ENCODE measurements at regions not wholly inside any gene's neighbourhood (a gene's known extent, or its start where the extent isn't known, plus 50 kb on each side); places are given as distances from the start of the nearest gene placed in this dataset.

GRCh38 chr4:91909963-91910362 is 393.8 kb upstream of the GRID2 start:
- no peaks in the 10 kb centered on the region for H3K36me3 ChIP-seq (ENCODE audit: control insufficient read depth in 5 of 5, insufficient read depth in 5 of 5, low read length in 5 of 5)
- H3K9ac ChIP-seq (ENCODE audit: low read length in 5 of 5): no peak overlapping the region
- H3K4me1 ChIP-seq (ENCODE audit: control insufficient read depth in 5 of 5, insufficient read depth in 5 of 5, low read length in 5 of 5): no peaks in the 10 kb centered on the region
- no peaks in the 10 kb centered on the region for H3K27me3 ChIP-seq (ENCODE audit: control insufficient read depth in 5 of 5, insufficient read depth in 4 of 5, low read length in 5 of 5)
- no peak overlapping the region for H3K27ac ChIP-seq (ENCODE audit: low read depth, low read length)
- no peak overlapping the region for H3K4me3 ChIP-seq (ENCODE audit: low read depth in 1 of 5, low read length in 5 of 5)
- peaks cover 0 to 3% (median 0%) of the 10 kb centered on the region in 5 donors for H3K9me3 ChIP-seq (ENCODE audit: control insufficient read depth in 5 of 5, low read length in 5 of 5)

GRCh38 chr4:91914176-91914804 is 389.5 kb upstream of the GRID2 start:
- Histone ChIP-seq H3K36me3 (ENCODE audit: control insufficient read depth in 5 of 5, insufficient read depth in 5 of 5, low read length in 5 of 5) (no peaks in the 10 kb centered on the region), H3K9ac (ENCODE audit: low read length in 5 of 5) (no peak overlapping the region), H3K9me3 (ENCODE audit: control insufficient read depth in 5 of 5, low read length in 5 of 5) (no peaks in the 10 kb centered on the region), H3K4me1 (ENCODE audit: control insufficient read depth in 5 of 5, insufficient read depth in 5 of 5, low read length in 5 of 5) (no peaks in the 10 kb centered on the region), H3K27me3 (ENCODE audit: control insufficient read depth in 5 of 5, insufficient read depth in 4 of 5, low read length in 5 of 5) (no peaks in the 10 kb centered on the region), H3K4me3 (ENCODE audit: low read depth in 1 of 5, low read length in 5 of 5) (no peak overlapping the region), H3K27ac (ENCODE audit: low read depth, low read length) (no peak overlapping the region)

- Histone ChIP-seq H3K9me3 (ENCODE audit: control insufficient read depth in 5 of 5, low read length in 5 of 5) (no peaks in the 10 kb centered on the region), H3K4me3 (ENCODE audit: low read depth in 1 of 5, low read length in 5 of 5) (no peak overlapping the region), H3K27ac (ENCODE audit: low read depth, low read length) (no peak overlapping the region), H3K4me1 (ENCODE audit: control insufficient read depth in 5 of 5, insufficient read depth in 5 of 5, low read length in 5 of 5) (no peaks in the 10 kb centered on the region), H3K36me3 (ENCODE audit: control insufficient read depth in 5 of 5, insufficient read depth in 5 of 5, low read length in 5 of 5) (no peaks in the 10 kb centered on the region), H3K9ac (ENCODE audit: low read length in 5 of 5) (no peak overlapping the region), H3K27me3 (ENCODE audit: control insufficient read depth in 5 of 5, insufficient read depth in 4 of 5, low read length in 5 of 5) (no peaks in the 10 kb centered on the region)
Observed at GRCh38 chr4:91916219-91916618, 387.5 kb upstream of the GRID2 start.

GRCh38 chr4:91924625-91925024 is 379.1 kb upstream of the GRID2 start:
- H3K27me3 ChIP-seq (ENCODE audit: control insufficient read depth in 5 of 5, insufficient read depth in 4 of 5, low read length in 5 of 5): no peaks in the 10 kb centered on the region
- peaks cover 0 to 7% (median 0%) of the 10 kb centered on the region in 5 donors for H3K9me3 ChIP-seq (ENCODE audit: control insufficient read depth in 5 of 5, low read length in 5 of 5)
- no peak overlapping the region for H3K4me3 ChIP-seq (ENCODE audit: low read depth in 1 of 5, low read length in 5 of 5)
- H3K9ac ChIP-seq (ENCODE audit: low read length in 5 of 5): no peak overlapping the region
- no peaks in the 10 kb centered on the region for H3K36me3 ChIP-seq (ENCODE audit: control insufficient read depth in 5 of 5, insufficient read depth in 5 of 5, low read length in 5 of 5)
- H3K4me1 ChIP-seq (ENCODE audit: control insufficient read depth in 5 of 5, insufficient read depth in 5 of 5, low read length in 5 of 5): no peaks in the 10 kb centered on the region
- no peak overlapping the region for H3K27ac ChIP-seq (ENCODE audit: low read depth, low read length)

- Histone ChIP-seq H3K4me3 (ENCODE audit: low read depth in 1 of 5, low read length in 5 of 5) (no peak overlapping the region), H3K9ac (ENCODE audit: low read length in 5 of 5) (no peak overlapping the region), H3K27ac (ENCODE audit: low read depth, low read length) (no peak overlapping the region), H3K27me3 (ENCODE audit: control insufficient read depth in 5 of 5, insufficient read depth in 4 of 5, low read length in 5 of 5) (no peaks in the 10 kb centered on the region), H3K4me1 (ENCODE audit: control insufficient read depth in 5 of 5, insufficient read depth in 5 of 5, low read length in 5 of 5) (no peaks in the 10 kb centered on the region), H3K36me3 (ENCODE audit: control insufficient read depth in 5 of 5, insufficient read depth in 5 of 5, low read length in 5 of 5) (no peaks in the 10 kb centered on the region), H3K9me3 (ENCODE audit: control insufficient read depth in 5 of 5, low read length in 5 of 5) (peaks cover 0 to 2% (median 0%) of the 10 kb centered on the region in 5 donors)
Observed at GRCh38 chr4:91935217-91935616, 368.5 kb upstream of the GRID2 start.

GRCh38 chr4:91936311-91936710 is 367.5 kb upstream of the GRID2 start:
- Histone ChIP-seq H3K36me3 (ENCODE audit: control insufficient read depth in 5 of 5, insufficient read depth in 5 of 5, low read length in 5 of 5) (no peaks in the 10 kb centered on the region), H3K4me1 (ENCODE audit: control insufficient read depth in 5 of 5, insufficient read depth in 5 of 5, low read length in 5 of 5) (no peaks in the 10 kb centered on the region), H3K9ac (ENCODE audit: low read length in 5 of 5) (no peak overlapping the region), H3K27me3 (ENCODE audit: control insufficient read depth in 5 of 5, insufficient read depth in 4 of 5, low read length in 5 of 5) (no peaks in the 10 kb centered on the region), H3K27ac (ENCODE audit: low read depth, low read length) (no peak overlapping the region), H3K4me3 (ENCODE audit: low read depth in 1 of 5, low read length in 5 of 5) (no peak overlapping the region), H3K9me3 (ENCODE audit: control insufficient read depth in 5 of 5, low read length in 5 of 5) (peaks cover 0 to 2% (median 0%) of the 10 kb centered on the region in 5 donors)

- Histone ChIP-seq H3K9me3 (ENCODE audit: control insufficient read depth in 5 of 5, low read length in 5 of 5) (peaks cover 0 to 3% (median 0%) of the 10 kb centered on the region in 5 donors), H3K27me3 (ENCODE audit: control insufficient read depth in 5 of 5, insufficient read depth in 4 of 5, low read length in 5 of 5) (no peaks in the 10 kb centered on the region), H3K9ac (ENCODE audit: low read length in 5 of 5) (no peak overlapping the region), H3K4me1 (ENCODE audit: control insufficient read depth in 5 of 5, insufficient read depth in 5 of 5, low read length in 5 of 5) (no peaks in the 10 kb centered on the region), H3K27ac (ENCODE audit: low read depth, low read length) (no peak overlapping the region), H3K36me3 (ENCODE audit: control insufficient read depth in 5 of 5, insufficient read depth in 5 of 5, low read length in 5 of 5) (no peaks in the 10 kb centered on the region), H3K4me3 (ENCODE audit: low read depth in 1 of 5, low read length in 5 of 5) (no peak overlapping the region)
Observed at GRCh38 chr4:91957963-91958362, 345.8 kb upstream of the GRID2 start.

GRCh38 chr4:91958596-91958995 is 345.2 kb upstream of the GRID2 start:
- no peak overlapping the region for H3K4me3 ChIP-seq (ENCODE audit: low read depth in 1 of 5, low read length in 5 of 5)
- no peaks in the 10 kb centered on the region for H3K27me3 ChIP-seq (ENCODE audit: control insufficient read depth in 5 of 5, insufficient read depth in 4 of 5, low read length in 5 of 5)
- H3K4me1 ChIP-seq (ENCODE audit: control insufficient read depth in 5 of 5, insufficient read depth in 5 of 5, low read length in 5 of 5): no peaks in the 10 kb centered on the region
- no peak overlapping the region for H3K9ac ChIP-seq (ENCODE audit: low read length in 5 of 5)
- H3K9me3 ChIP-seq (ENCODE audit: control insufficient read depth in 5 of 5, low read length in 5 of 5): peaks cover 0 to 3% (median 0%) of the 10 kb centered on the region in 5 donors
- H3K27ac ChIP-seq (ENCODE audit: low read depth, low read length): no peak overlapping the region
- no peaks in the 10 kb centered on the region for H3K36me3 ChIP-seq (ENCODE audit: control insufficient read depth in 5 of 5, insufficient read depth in 5 of 5, low read length in 5 of 5)

GRCh38 chr4:91961504-91961903 is 342.3 kb upstream of the GRID2 start:
- Histone ChIP-seq H3K4me1 (ENCODE audit: control insufficient read depth in 5 of 5, insufficient read depth in 5 of 5, low read length in 5 of 5) (no peaks in the 10 kb centered on the region), H3K9me3 (ENCODE audit: control insufficient read depth in 5 of 5, low read length in 5 of 5) (no peaks in the 10 kb centered on the region), H3K27me3 (ENCODE audit: control insufficient read depth in 5 of 5, insufficient read depth in 4 of 5, low read length in 5 of 5) (no peaks in the 10 kb centered on the region), H3K4me3 (ENCODE audit: low read depth in 1 of 5, low read length in 5 of 5) (no peak overlapping the region), H3K36me3 (ENCODE audit: control insufficient read depth in 5 of 5, insufficient read depth in 5 of 5, low read length in 5 of 5) (no peaks in the 10 kb centered on the region), H3K27ac (ENCODE audit: low read depth, low read length) (no peak overlapping the region), H3K9ac (ENCODE audit: low read length in 5 of 5) (no peak overlapping the region)

GRCh38 chr4:91963486-91963885 is 340.3 kb upstream of the GRID2 start:
- no peaks in the 10 kb centered on the region for H3K27me3 ChIP-seq (ENCODE audit: control insufficient read depth in 5 of 5, insufficient read depth in 4 of 5, low read length in 5 of 5)
- no peaks in the 10 kb centered on the region for H3K4me1 ChIP-seq (ENCODE audit: control insufficient read depth in 5 of 5, insufficient read depth in 5 of 5, low read length in 5 of 5)
- no peak overlapping the region for H3K27ac ChIP-seq (ENCODE audit: low read depth, low read length)
- H3K9me3 ChIP-seq (ENCODE audit: control insufficient read depth in 5 of 5, low read length in 5 of 5): no peaks in the 10 kb centered on the region
- H3K9ac ChIP-seq (ENCODE audit: low read length in 5 of 5): no peak overlapping the region
- H3K4me3 ChIP-seq (ENCODE audit: low read depth in 1 of 5, low read length in 5 of 5): no peak overlapping the region
- H3K36me3 ChIP-seq (ENCODE audit: control insufficient read depth in 5 of 5, insufficient read depth in 5 of 5, low read length in 5 of 5): no peaks in the 10 kb centered on the region
